ENCODE measurements at regions not wholly inside any gene's neighbourhood (a gene's known extent, or its start where the extent isn't known, plus 50 kb on each side); places are given as distances from the start of the nearest gene placed in this dataset.

GRCh38 chr12:124625867-124626675 lies 58.7 kb upstream of the NCOR2 start:
- H3K4me1 ChIP-seq (ENCODE audit: control insufficient read depth, insufficient read depth, low read length), result peaks cover 13% of the 10 kb centered on the region
- peak; percentile 96 for ATAC-seq (ENCODE audit: low read depth)
- H3K27me3 ChIP-seq (ENCODE audit: control insufficient read depth, insufficient read depth, low read length), result no peaks in the 10 kb centered on the region
- no peak overlapping the region for H3K18ac ChIP-seq (ENCODE audit: low read depth, low read length)
- H2AK5ac ChIP-seq (ENCODE audit: low read depth, low read length), result peak overlapping the region; percentile 84
- no peaks in the 10 kb centered on the region; a peak in 1 of 4 replicates for H3K79me1 ChIP-seq (ENCODE audit: low read depth in 1 of 2, low read length in 2 of 2)
- no peak overlapping the region; the same call in 1 of the 2 replicates for H3K23ac ChIP-seq (ENCODE audit: low read depth, low read length)
- peak overlapping the region; percentile 84 for H2AFZ ChIP-seq (replicated peaks; ENCODE audit: low read length, poor library complexity)
- 50% methylated on average over 4 of the region's 15 CpGs; no CpG with 5 or more reads in 1 of the 2 experiments for WGBS, 2 experiments (ENCODE audit: extremely low coverage in 2 of 2, insufficient read length in 1 of 2)
- BruUV-seq (replicated peaks), result no TSS peak
- H4K5ac ChIP-seq (ENCODE audit: low read depth, low read length), result no peak overlapping the region
- peak overlapping the region in 1 of 2 experiments; percentile 67; a peak in 1 of 4 replicates for H4K8ac ChIP-seq (ENCODE audit: low read depth in 2 of 2, low read length in 2 of 2)
- ChIA-PET POLR2A (ENCODE audit: unreplicated experiment) (interaction anchor here (0.5 to 0.6 kb wide), 2 partner anchors 237 to 912 kb away, joined by 6 to 8 read pairs; no protein-coding TSS in a partner anchor), CTCF (interaction anchor here (0.6 kb wide), 2 partner anchors 77 to 102 kb away, joined by 3 to 7 read pairs; no protein-coding TSS in a partner anchor)
- peak overlapping the region; percentile 89 for H2AK9ac ChIP-seq (replicated peaks; ENCODE audit: low read depth, low read length, poor library complexity)
- H2BK120ac ChIP-seq (ENCODE audit: low read depth, low read length), result peak overlapping the region; percentile 80
- no peak overlapping the region for H3K56ac ChIP-seq (ENCODE audit: extremely low read depth, insufficient read depth, low read length)
- in situ Hi-C loops (cut with MboI; ENCODE audit: low sequenced_read_pairs) (no loop called here), dilution Hi-C loops (cut with HindIII; ENCODE audit: low sequenced_read_pairs, unreplicated experiment) (no loop called here), intact Hi-C loops (cut with micrococcal nuclease) (no loop called here)
- H2BK5ac ChIP-seq (ENCODE audit: low read depth, low read length, poor library complexity, severe bottlenecking), result no peak overlapping the region
- no peaks in the 10 kb centered on the region for H4K20me1 ChIP-seq (ENCODE audit: insufficient read depth, low read length)
- H2BK20ac ChIP-seq (ENCODE audit: low read depth, low read length), result peak overlapping the region; percentile 49; the same call in 1 of the 2 replicates
- H2BK15ac ChIP-seq (ENCODE audit: low read depth, low read length), result peak overlapping the region; percentile 65; the same call in 1 of the 3 replicates
- no peaks in the 10 kb centered on the region for H3K36me3 ChIP-seq (ENCODE audit: control insufficient read depth, insufficient read depth, low read length)
- TF ChIP-seq POLR2A (IDR thresholded peaks at IDR 0.05; ENCODE audit: low read depth, low read length) (no peak), USF2 (IDR thresholded peaks at IDR 0.05; ENCODE audit: low read depth, low read length) (no peak), MXI1 (IDR thresholded peaks at IDR 0.05; ENCODE audit: borderline replicate concordance, low read depth, low read length) (no peak)
- no peak overlapping the region for H3K9ac ChIP-seq (ENCODE audit: low read depth, low read length)
- no peak overlapping the region for H3K4me2 ChIP-seq (ENCODE audit: low read depth, low read length)
- 0 out of 2 replicates have a peak, but pooled peaks cover 3% of the 10 kb centered on the region for H3K9me3 ChIP-seq (ENCODE audit: control insufficient read depth, insufficient read depth, low read length)
- H3K27ac ChIP-seq (ENCODE audit: insufficient read depth, low read length), result no peak overlapping the region
- H3K9me1 ChIP-seq (ENCODE audit: insufficient read depth, low read length), result peaks cover 5% of the 10 kb centered on the region
- peak; percentile 53 for DNase-seq
- no peak overlapping the region for H3K4me3 ChIP-seq (ENCODE audit: insufficient read depth, low read depth, low read length)
- peak overlapping the region; percentile 80 for H3K14ac ChIP-seq (replicated peaks; ENCODE audit: low read depth, low read length)
- peak overlapping the region; percentile 65 for H4K91ac ChIP-seq (ENCODE audit: insufficient read depth, low read depth, low read length)
- peak overlapping the region; percentile 76 for H3K4ac ChIP-seq (ENCODE audit: low read depth, low read length)

All from IMR-90 (cell line).